GM18907 (cell line): ENCODE measurements at regions not wholly inside any gene's neighbourhood (a gene's known extent, or its start where the extent isn't known, plus 50 kb on each side); places are given as distances from the start of the nearest gene placed in this dataset.
A peak's percentile ranks its signal among the peaks of the same experiment; 100 is the strongest.
"Not testable (repeated sequence)": the region's sequence is repeated elsewhere in the genome, so short reads cannot be mapped to it uniquely, and the experiment has no call there.

Experiments
- ATAC-seq: cut with Tn5 transposase; IDR thresholded peaks from one replicate; pipeline ENCODE4 v1.9.1; 2021; ENCODE audit warnings: mild to moderate bottlenecking, moderate library complexity; ENCODE audit not compliant: unreplicated experiment

- no peak for ATAC-seq
Measured at GRCh38 chr18:57887543-57888383, 84.6 kb upstream of the ATP8B1 start.

GRCh38 chr18:57885931-57886330 is 82.8 kb upstream of the ATP8B1 start:
- ATAC-seq: no peak

- ATAC-seq: no peak
Measured at GRCh38 chr18:57882465-57882864, 79.3 kb upstream of the ATP8B1 start.

- ATAC-seq: peak; percentile 82
Measured at GRCh38 chr18:57881818-57882413, 78.8 kb upstream of the ATP8B1 start.

- ATAC-seq: not testable (repeated sequence)
Measured at GRCh38 chr18:57879924-57880323, 76.8 kb upstream of the ATP8B1 start.

GRCh38 chr18:57869221-57869620 is 66.1 kb upstream of the ATP8B1 start:
- no peak for ATAC-seq

GRCh38 chr18:57866355-57866754 is 63.2 kb upstream of the ATP8B1 start:
- ATAC-seq: no peak

- ATAC-seq: no peak
Measured at GRCh38 chr18:57864615-57865121, 61.6 kb upstream of the ATP8B1 start.

GRCh38 chr18:57863706-57864105 is 60.6 kb upstream of the ATP8B1 start:
- ATAC-seq: no peak

GRCh38 chr18:57859314-57859713 is 56.2 kb upstream of the ATP8B1 start:
- ATAC-seq: peak; percentile 74

GRCh38 chr18:57856557-57857280 is 53.6 kb upstream of the ATP8B1 start:
- ATAC-seq: no peak

- no peak for ATAC-seq
Measured at GRCh38 chr18:57856128-57856527, 53.0 kb upstream of the ATP8B1 start.

GRCh38 chr18:57855551-57855950 is 52.4 kb upstream of the ATP8B1 start:
- no peak for ATAC-seq

GRCh38 chr18:57854726-57855125 is 51.6 kb upstream of the ATP8B1 start:
- no peak for ATAC-seq

- no peak for ATAC-seq
Measured at GRCh38 chr18:57853864-57854263, 50.7 kb upstream of the ATP8B1 start.

GRCh38 chr18:57853133-57853532 is 50.0 kb upstream of the ATP8B1 start:
- no peak for ATAC-seq
